HepG2 (cell line): ENCODE measurements at regions not wholly inside any gene's neighbourhood (a gene's known extent, or its start where the extent isn't known, plus 50 kb on each side); places are given as distances from the start of the nearest gene placed in this dataset.

Experiments used
- ATAC-seq: fragments of 200-7000 bp; cut with Tn5 transposase; 3 replicates; pipeline ENCODE4 v1.9.1; 2020; ENCODE audit warnings: mild to moderate bottlenecking, moderate library complexity
- BruUV-seq: library from RNA; stranded (reverse); fragments of 400-500 nt; replicated peaks from 2 replicates; lab custom pipeline; 2021; lab: Mats Ljungman, UMichigan
- CTCF ChIA-PET: fragments of 300-600 bp; formaldehyde crosslinking; extraction: SDS; loops from one replicate; lab custom pipeline; 2021; ENCODE audit warnings: low total read pairs, inconsistent platforms, low intra/inter-chr PET ratio; lab: Yijun Ruan, JAX
- POLR2A ChIA-PET: fragments of 350-600 bp; sonication (Branson Sonifier 250); formaldehyde crosslinking; loops from one replicate; lab custom pipeline; 2020; ENCODE audit warnings: antibody characterized with exemption, inconsistent platforms; lab: Yijun Ruan, JAX
- DNase-seq: peaks from one replicate; pipeline ENCODE4 v3.0.0-alpha.2; 2015; ENCODE audit warnings: low spot score
- FAIRE-seq: peaks from 3 replicates; lab custom pipeline; 2011; peaks lifted over from hg19 to GRCh38; lab: Jason Lieb, UNC
- H2AFZ ChIP-seq: one replicate; pipeline ENCODE4 v1.6.1; 2011; ENCODE audit warnings: low read length, inconsistent platforms
- H3K27ac ChIP-seq: fragments of 300-600 bp; 3 replicates; pipeline ENCODE4 v1.8.0; 2011; ENCODE audit warnings: mixed run types, mild to moderate bottlenecking, mixed read lengths, low read length, inconsistent platforms; ENCODE audit not compliant: insufficient read depth; ENCODE audit errors: extremely low read length
- H3K27me3 ChIP-seq, 2 experiments: fragments of 200-600 bp in 1 of 2; 2 replicates in 1 of 2; 3 replicates in 1 of 2; pipeline versions ENCODE4 v1.6.0 to v1.8.0; 2011; ENCODE audit warnings: low read length in 2 of 2, mild to moderate bottlenecking in 2 of 2, moderate library complexity in 2 of 2, inconsistent platforms in 1 of 2; ENCODE audit not compliant: insufficient read depth in 2 of 2, control insufficient read depth in 1 of 2
- H3K36me3 ChIP-seq, 2 experiments: fragments of 200-600 bp in 1 of 2; replicated peaks in 1 of 2; 2 replicates in 1 of 2; 3 replicates in 1 of 2; pipeline versions ENCODE4 v1.5.1 to v1.8.0; 2011; ENCODE audit warnings: low read length in 2 of 2, inconsistent platforms in 1 of 2; ENCODE audit not compliant: insufficient read depth in 2 of 2, control insufficient read depth in 1 of 2
- H3K4me1 ChIP-seq: 2 replicates; pipeline ENCODE4 v1.5.1; 2012; ENCODE audit warnings: low read length, inconsistent platforms; ENCODE audit not compliant: insufficient read depth
- H3K4me2 ChIP-seq: 2 replicates; pipeline ENCODE4 v1.6.0; 2011; ENCODE audit warnings: low read depth, low read length, inconsistent platforms
- H3K4me3 ChIP-seq, 3 experiments: fragments of 200-600 bp in 1 of 3; sonication (generic), shearing (Covaris generic) in 1 of 3; replicated peaks in 1 of 3; 2 replicates each; pipeline ENCODE4 v1.5.1; 2011 to 2016; ENCODE audit warnings: low read length in 3 of 3, inconsistent platforms in 2 of 3, low read depth in 2 of 3, mild to moderate bottlenecking in 2 of 3, control low read depth in 1 of 3, mixed read lengths in 1 of 3; ENCODE audit not compliant: insufficient read depth in 1 of 3
- H3K79me2 ChIP-seq: one replicate; pipeline ENCODE4 v1.6.1; 2011; ENCODE audit warnings: low read length, inconsistent platforms; ENCODE audit not compliant: insufficient read depth
- H3K9ac ChIP-seq: 2 replicates; pipeline ENCODE4 v1.6.0; 2011; ENCODE audit warnings: mild to moderate bottlenecking, low read depth, low read length, inconsistent platforms; ENCODE audit not compliant: insufficient read depth
- H3K9me3 ChIP-seq: 2 replicates; pipeline ENCODE4 v1.5.1; 2012; ENCODE audit warnings: mild to moderate bottlenecking, low read length
- H4K20me1 ChIP-seq: 2 replicates; pipeline ENCODE4 v1.6.0; 2011; ENCODE audit warnings: inconsistent platforms, mild to moderate bottlenecking, low read length, moderate library complexity; ENCODE audit not compliant: insufficient read depth
- CC2D1A ChIP-seq: sonication (generic); formaldehyde crosslinking; IDR thresholded peaks from 2 replicates; pipeline ENCODE4 v1.8.1; 2023; ENCODE audit warnings: mild to moderate bottlenecking, missing genetic modification reagents
- FOXO1 ChIP-seq: sonication (generic); formaldehyde crosslinking; IDR thresholded peaks from 2 replicates; pipeline ENCODE4 v1.4.0; 2020; ENCODE audit warnings: missing genetic modification reagents
- SAFB2 ChIP-seq: sonication (generic); formaldehyde crosslinking; IDR thresholded peaks from 2 replicates; pipeline ENCODE4 v1.5.1; 2020; ENCODE audit warnings: missing genetic modification reagents, low read depth, mild to moderate bottlenecking, borderline replicate concordance
- TOPORS ChIP-seq: sonication (generic); formaldehyde crosslinking; IDR thresholded peaks from 2 replicates; pipeline ENCODE4 v1.8.0; 2023; ENCODE audit warnings: mild to moderate bottlenecking, missing genetic modification reagents
- ZMYM2 ChIP-seq: sonication (generic); formaldehyde crosslinking; IDR thresholded peaks from 2 replicates; pipeline ENCODE4 v1.8.0; 2022; ENCODE audit warnings: mild to moderate bottlenecking, missing genetic modification reagents
- ZNF430 ChIP-seq: sonication (generic); formaldehyde crosslinking; IDR thresholded peaks from 2 replicates; pipeline ENCODE4 v1.9.0; 2021; ENCODE audit warnings: mild to moderate bottlenecking, missing genetic modification reagents
- ZNF768 ChIP-seq: sonication (generic); formaldehyde crosslinking; IDR thresholded peaks from 2 replicates; pipeline ENCODE4 v1.4.0; 2020; ENCODE audit warnings: missing genetic modification reagents
- ZNF788 ChIP-seq: sonication (generic); formaldehyde crosslinking; IDR thresholded peaks from 2 replicates; pipeline ENCODE4 v1.5.0; 2020; ENCODE audit warnings: mild to moderate bottlenecking, missing genetic modification reagents, borderline replicate concordance
- WGBS: methylation state at CpG from one replicate; pipeline ENCODE4 v1.1.6; 2017; ENCODE audit warnings: low lambda C conversion rate; 5-methylcytosine and 5-hydroxymethylcytosine counted together
- in situ Hi-C: cut with HindIII; loops from 2 replicates; pipeline ENCODE4 v1.10.0; 2017; ENCODE audit warnings: low pct_unique_long_range_greater_than_20kb; ENCODE audit not compliant: extremely low pct_ligation_motif_present
- intact Hi-C: fragments of 100-400 bp; cut with micrococcal nuclease; formaldehyde crosslinking; loops from one replicate; pipeline ENCODE4 v1.10.0; 2022; ENCODE audit not compliant: unreplicated experiment
- TF ChIP-seq, protein P1 (sequence below): sonication (generic); formaldehyde crosslinking; IDR thresholded peaks from 2 replicates; pipeline ENCODE4 v1.4.0; 2020; ENCODE audit warnings: missing genetic modification reagents
- TF ChIP-seq, protein P2 (sequence below): sonication (generic); formaldehyde crosslinking; IDR thresholded peaks from 2 replicates; pipeline ENCODE4 v1.4.0; 2020; ENCODE audit warnings: mild to moderate bottlenecking, low read depth, missing genetic modification reagents
- TF ChIP-seq, protein P3 (sequence below): sonication (generic); formaldehyde crosslinking; IDR thresholded peaks from 2 replicates; pipeline ENCODE4 v1.5.1; 2020; ENCODE audit warnings: missing genetic modification reagents, mild to moderate bottlenecking, borderline replicate concordance

DNA sequence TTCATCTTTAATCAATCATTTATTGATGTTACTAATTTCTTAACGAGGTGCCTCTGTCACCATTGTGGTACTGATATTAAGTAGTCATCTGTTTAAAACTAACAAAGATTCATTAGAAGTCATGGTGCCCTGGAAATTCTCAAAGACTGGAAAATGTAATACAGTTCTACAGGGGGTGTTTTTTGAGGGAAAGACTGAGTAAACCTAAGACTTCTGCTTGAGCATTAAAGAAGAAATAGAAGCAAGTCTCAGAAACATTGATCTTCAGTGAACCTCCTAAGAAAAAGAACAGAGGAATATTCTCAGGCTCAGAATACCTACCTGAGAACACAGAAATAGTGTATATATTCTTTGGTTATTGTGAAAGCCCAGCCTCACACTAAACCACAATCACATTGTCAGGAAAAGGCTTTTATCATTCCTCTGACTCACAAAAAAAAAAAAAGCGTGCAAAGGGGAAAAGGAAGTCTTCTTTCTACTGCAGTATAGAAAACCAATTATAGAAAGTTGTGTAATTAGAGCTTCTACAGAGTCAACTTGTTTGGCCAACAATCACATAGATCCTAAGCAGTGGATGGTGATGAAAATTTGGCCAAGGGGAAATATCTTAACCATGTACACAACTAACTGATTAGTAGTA, 60.8 kb downstream of the HINT1 start:
- ChIA-PET CTCF (no interaction called here), POLR2A (no interaction called here)
- intact Hi-C loops (no loop called here), in situ Hi-C loops (loop anchor here (25.0 kb wide), 3 partner anchors 242 to 1192 kb away; partner anchors contain the start of gene CHSY3)
- no peak overlapping the region for H3K27ac ChIP-seq
- no peaks in the 10 kb centered on the region for H3K36me3 ChIP-seq
- no peaks in the 10 kb centered on the region for H3K27me3 ChIP-seq
- no peaks in the 10 kb centered on the region for H3K79me2 ChIP-seq
- ATAC-seq (no peak), DNase-seq (no peak), FAIRE-seq (no peak)
- no peak overlapping the region for H3K9ac ChIP-seq
- WGBS = 1% methylated on average over 2 of the region's 2 CpGs
- H2AFZ ChIP-seq = no peak overlapping the region
- no TSS peak for BruUV-seq
- H3K4me2 ChIP-seq = no peak overlapping the region
- H3K4me1 ChIP-seq = no peaks in the 10 kb centered on the region
- no peak overlapping the region for H3K4me3 ChIP-seq
- H4K20me1 ChIP-seq = no peaks in the 10 kb centered on the region
- H3K9me3 ChIP-seq = no peaks in the 10 kb centered on the region
- TF ChIP-seq ZMYM2 (CRISPR knock-in tag) = no peak
- TF ChIP-seq ZNF768 = no peak
- TF ChIP-seq ZNF788 = no peak
- TF ChIP-seq CC2D1A (CRISPR knock-in tag) = no peak
- TF ChIP-seq, protein P1, sequence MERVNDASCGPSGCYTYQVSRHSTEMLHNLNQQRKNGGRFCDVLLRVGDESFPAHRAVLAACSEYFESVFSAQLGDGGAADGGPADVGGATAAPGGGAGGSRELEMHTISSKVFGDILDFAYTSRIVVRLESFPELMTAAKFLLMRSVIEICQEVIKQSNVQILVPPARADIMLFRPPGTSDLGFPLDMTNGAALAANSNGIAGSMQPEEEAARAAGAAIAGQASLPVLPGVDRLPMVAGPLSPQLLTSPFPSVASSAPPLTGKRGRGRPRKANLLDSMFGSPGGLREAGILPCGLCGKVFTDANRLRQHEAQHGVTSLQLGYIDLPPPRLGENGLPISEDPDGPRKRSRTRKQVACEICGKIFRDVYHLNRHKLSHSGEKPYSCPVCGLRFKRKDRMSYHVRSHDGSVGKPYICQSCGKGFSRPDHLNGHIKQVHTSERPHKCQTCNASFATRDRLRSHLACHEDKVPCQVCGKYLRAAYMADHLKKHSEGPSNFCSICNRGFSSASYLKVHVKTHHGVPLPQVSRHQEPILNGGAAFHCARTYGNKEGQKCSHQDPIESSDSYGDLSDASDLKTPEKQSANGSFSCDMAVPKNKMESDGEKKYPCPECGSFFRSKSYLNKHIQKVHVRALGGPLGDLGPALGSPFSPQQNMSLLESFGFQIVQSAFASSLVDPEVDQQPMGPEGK (CRISPR knock-in tag) = no peak
- TF ChIP-seq ZNF430 (CRISPR knock-in tag) = no peak
- TF ChIP-seq TOPORS (CRISPR knock-in tag) = no peak
- TF ChIP-seq, protein P2, sequence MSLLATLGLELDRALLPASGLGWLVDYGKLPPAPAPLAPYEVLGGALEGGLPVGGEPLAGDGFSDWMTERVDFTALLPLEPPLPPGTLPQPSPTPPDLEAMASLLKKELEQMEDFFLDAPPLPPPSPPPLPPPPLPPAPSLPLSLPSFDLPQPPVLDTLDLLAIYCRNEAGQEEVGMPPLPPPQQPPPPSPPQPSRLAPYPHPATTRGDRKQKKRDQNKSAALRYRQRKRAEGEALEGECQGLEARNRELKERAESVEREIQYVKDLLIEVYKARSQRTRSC (CRISPR knock-in tag) = no peak
- no peak for TF ChIP-seq SAFB2 (CRISPR knock-in tag)
- TF ChIP-seq FOXO1 (CRISPR knock-in tag) = no peak
- TF ChIP-seq, protein P3, sequence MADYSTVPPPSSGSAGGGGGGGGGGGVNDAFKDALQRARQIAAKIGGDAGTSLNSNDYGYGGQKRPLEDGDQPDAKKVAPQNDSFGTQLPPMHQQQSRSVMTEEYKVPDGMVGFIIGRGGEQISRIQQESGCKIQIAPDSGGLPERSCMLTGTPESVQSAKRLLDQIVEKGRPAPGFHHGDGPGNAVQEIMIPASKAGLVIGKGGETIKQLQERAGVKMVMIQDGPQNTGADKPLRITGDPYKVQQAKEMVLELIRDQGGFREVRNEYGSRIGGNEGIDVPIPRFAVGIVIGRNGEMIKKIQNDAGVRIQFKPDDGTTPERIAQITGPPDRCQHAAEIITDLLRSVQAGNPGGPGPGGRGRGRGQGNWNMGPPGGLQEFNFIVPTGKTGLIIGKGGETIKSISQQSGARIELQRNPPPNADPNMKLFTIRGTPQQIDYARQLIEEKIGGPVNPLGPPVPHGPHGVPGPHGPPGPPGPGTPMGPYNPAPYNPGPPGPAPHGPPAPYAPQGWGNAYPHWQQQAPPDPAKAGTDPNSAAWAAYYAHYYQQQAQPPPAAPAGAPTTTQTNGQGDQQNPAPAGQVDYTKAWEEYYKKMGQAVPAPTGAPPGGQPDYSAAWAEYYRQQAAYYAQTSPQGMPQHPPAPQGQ = no peak
